Stimulated activated naive CD4-positive, alpha-beta T cell treated with Interleukin-2 at 50 U/mL for 16 hours (primary cell): ENCODE measurements at regions not wholly inside any gene's neighbourhood (a gene's known extent, or its start where the extent isn't known, plus 50 kb on each side); places are given as distances from the start of the nearest gene placed in this dataset.
"Not testable (repeated sequence)": the region's sequence is repeated elsewhere in the genome, so short reads cannot be mapped to it uniquely, and the experiment has no call there.

ENCODE experiments used
- DNase-seq: peaks from one replicate; lab custom pipeline; 2025; lab: John Stamatoyannopoulos, UW

- DNase-seq: no peak
These were observed 219.4 kb downstream of the NKX6-1 start for GRCh38 chr4:84279678-84280077.

GRCh38 chr4:84277923-84278322, 221.2 kb downstream of the NKX6-1 start:
- no peak for DNase-seq

- DNase-seq: no peak
These were observed 222.3 kb downstream of the NKX6-1 start for GRCh38 chr4:84276752-84277151.

GRCh38 chr4:84269536-84270044, 229.5 kb downstream of the NKX6-1 start:
- DNase-seq: no peak

GRCh38 chr4:84264652-84265051, 234.4 kb downstream of the NKX6-1 start:
- no peak for DNase-seq

GRCh38 chr4:84263415-84263814, 235.7 kb downstream of the NKX6-1 start:
- no peak for DNase-seq

- no peak for DNase-seq
These were observed 238.6 kb downstream of the NKX6-1 start for GRCh38 chr4:84260495-84260894.

GRCh38 chr4:84258905-84259830, 239.9 kb downstream of the NKX6-1 start:
- no peak for DNase-seq

GRCh38 chr4:84254537-84254936, 244.6 kb downstream of the NKX6-1 start:
- no peak for DNase-seq

GRCh38 chr4:84249521-84249920, 249.6 kb downstream of the NKX6-1 start:
- DNase-seq: no peak

GRCh38 chr4:84245042-84245441, 254.1 kb downstream of the NKX6-1 start:
- DNase-seq: not testable (repeated sequence)

GRCh38 chr4:84244346-84244801, 254.7 kb downstream of the NKX6-1 start:
- not testable (repeated sequence) for DNase-seq

GRCh38 chr4:84243685-84244084, 255.4 kb downstream of the NKX6-1 start:
- no peak for DNase-seq

- no peak for DNase-seq
These were observed 259.7 kb downstream of the NKX6-1 start for GRCh38 chr4:84239278-84239845.

- no peak for DNase-seq
These were observed 260.6 kb downstream of the NKX6-1 start for GRCh38 chr4:84238247-84239090.

- no peak for DNase-seq
These were observed 262.1 kb downstream of the NKX6-1 start for GRCh38 chr4:84237008-84237407.

GRCh38 chr4:84235126-84235944, 263.8 kb downstream of the NKX6-1 start:
- no peak for DNase-seq

GRCh38 chr4:84232309-84233095, 266.6 kb downstream of the NKX6-1 start:
- DNase-seq: no peak

- no peak for DNase-seq
These were observed 267.5 kb downstream of the NKX6-1 start for GRCh38 chr4:84231539-84232055.

GRCh38 chr4:84224522-84224921, 274.6 kb downstream of the NKX6-1 start:
- DNase-seq: no peak
